Body of pancreas (tissue), 4 donors: ENCODE measurements at regions not wholly inside any gene's neighbourhood (a gene's known extent, or its start where the extent isn't known, plus 50 kb on each side); places are given as distances from the start of the nearest gene placed in this dataset.

ENCODE experiments used
- ATAC-seq: fragments of 150-250 bp; one replicate; pipeline ENCODE4 v1.9.1; 2016
- DNase-seq, 4 donors: peaks; one replicate each; pipeline ENCODE4 v3.0.0-alpha.2; 2019
- H3K27ac ChIP-seq, 4 donors: fragments of 200-600 bp; sonication (generic); 1 replicate in 3 of 4; 2 replicates in 1 of 4; pipeline versions ENCODE4 v1.5.1 to v1.6.1; 2016 to 2019; ENCODE audit warnings: mild to moderate bottlenecking in 1 of 4, mixed read lengths in 1 of 4, moderate library complexity in 1 of 4
- H3K27me3 ChIP-seq, 2 donors: fragments of 200-600 bp; sonication (generic); one replicate each; pipeline ENCODE4 v1.6.0; 2016; ENCODE audit warnings: mild to moderate bottlenecking in 1 of 2
- H3K36me3 ChIP-seq, 2 donors: fragments of 200-600 bp; sonication (generic); replicated peaks in 1 of 2; 2 replicates each; pipeline ENCODE4 v1.5.1; 2016; ENCODE audit warnings: low read depth in 2 of 2; ENCODE audit not compliant: insufficient read depth in 1 of 2
- H3K4me1 ChIP-seq: fragments of 200-600 bp; sonication (generic); one replicate; pipeline ENCODE4 v1.6.0; 2016
- H3K4me3 ChIP-seq, 2 donors: fragments of 200-600 bp; sonication (generic); 1 replicate in 1 of 2; 2 replicates in 1 of 2; pipeline ENCODE4 v1.5.1; 2016 to 2019
- H3K9me3 ChIP-seq, 3 donors: fragments of 200-600 bp; sonication (generic); 1 replicate in 2 of 3; 2 replicates in 1 of 3; pipeline ENCODE4 v1.5.1; 2016
- POLR2A ChIP-seq, 3 donors: fragments of 450-650 bp; IDR thresholded peaks; one replicate each; pipeline ENCODE4 v1.6.1; 2016; ENCODE audit warnings: antibody characterized with exemption in 3 of 3, mild to moderate bottlenecking in 2 of 3
- WGBS, 2 donors: methylation state at CpG; one replicate each; pipeline ENCODE4 v1.1.5; 2017; 5-methylcytosine and 5-hydroxymethylcytosine counted together
- intact Hi-C: fragments of 100-400 bp; cut with DNase I; formaldehyde crosslinking; loops from one replicate; pipeline ENCODE4 v1.15.1; 2023
- TF ChIP-seq, protein P1 (sequence below), 7 experiments: fragments of 450-650 bp in 4 of 7; fragments of 200-600 bp in 3 of 7; sonication (generic) in 3 of 7; IDR thresholded peaks; one replicate each; pipeline ENCODE4 v1.5.1; 2016 to 2019; ENCODE audit warnings: antibody characterized with exemption in 7 of 7

DNA sequence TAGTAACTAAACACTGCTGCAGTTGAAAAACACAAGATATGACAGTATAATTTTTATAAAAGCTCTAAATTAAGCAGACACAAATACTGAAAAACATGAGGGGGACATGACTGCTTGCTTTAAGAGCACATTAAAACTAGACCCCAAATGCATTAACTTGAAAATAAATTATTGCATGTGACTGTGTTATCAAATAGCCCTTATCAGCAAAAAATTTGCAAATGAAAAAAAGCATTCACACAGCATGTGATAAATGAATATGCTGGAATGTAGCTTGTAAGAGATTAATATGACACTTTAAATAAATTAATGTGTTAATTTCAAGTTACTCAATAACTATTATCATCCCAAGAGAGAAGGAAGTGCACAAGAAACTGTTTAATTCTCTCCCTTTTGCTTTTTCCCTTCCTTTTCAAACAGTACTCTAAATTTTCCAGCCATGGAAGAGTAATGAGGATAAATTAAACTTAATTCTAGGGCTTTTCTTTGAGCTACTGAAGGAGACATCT lies 1422.1 kb upstream of the FLRT2 start:
- H3K4me3 ChIP-seq = no peak overlapping the region
- peak overlapping the region in 1 of 4 donors; percentile 56 for H3K27ac ChIP-seq
- H3K4me1 ChIP-seq = no peaks in the 10 kb centered on the region
- DNase-seq (no peak), ATAC-seq (peak; percentile 48)
- H3K9me3 ChIP-seq = no peaks in the 10 kb centered on the region
- TF ChIP-seq, protein P1, sequence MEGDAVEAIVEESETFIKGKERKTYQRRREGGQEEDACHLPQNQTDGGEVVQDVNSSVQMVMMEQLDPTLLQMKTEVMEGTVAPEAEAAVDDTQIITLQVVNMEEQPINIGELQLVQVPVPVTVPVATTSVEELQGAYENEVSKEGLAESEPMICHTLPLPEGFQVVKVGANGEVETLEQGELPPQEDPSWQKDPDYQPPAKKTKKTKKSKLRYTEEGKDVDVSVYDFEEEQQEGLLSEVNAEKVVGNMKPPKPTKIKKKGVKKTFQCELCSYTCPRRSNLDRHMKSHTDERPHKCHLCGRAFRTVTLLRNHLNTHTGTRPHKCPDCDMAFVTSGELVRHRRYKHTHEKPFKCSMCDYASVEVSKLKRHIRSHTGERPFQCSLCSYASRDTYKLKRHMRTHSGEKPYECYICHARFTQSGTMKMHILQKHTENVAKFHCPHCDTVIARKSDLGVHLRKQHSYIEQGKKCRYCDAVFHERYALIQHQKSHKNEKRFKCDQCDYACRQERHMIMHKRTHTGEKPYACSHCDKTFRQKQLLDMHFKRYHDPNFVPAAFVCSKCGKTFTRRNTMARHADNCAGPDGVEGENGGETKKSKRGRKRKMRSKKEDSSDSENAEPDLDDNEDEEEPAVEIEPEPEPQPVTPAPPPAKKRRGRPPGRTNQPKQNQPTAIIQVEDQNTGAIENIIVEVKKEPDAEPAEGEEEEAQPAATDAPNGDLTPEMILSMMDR (IDR thresholded peaks at IDR 0.05) = no peak
- TF ChIP-seq POLR2A (IDR thresholded peaks at IDR 0.05) = no peak
- intact Hi-C loops = no loop called here
- no peaks in the 10 kb centered on the region for H3K27me3 ChIP-seq
- no peaks in the 10 kb centered on the region for H3K36me3 ChIP-seq

DNA sequence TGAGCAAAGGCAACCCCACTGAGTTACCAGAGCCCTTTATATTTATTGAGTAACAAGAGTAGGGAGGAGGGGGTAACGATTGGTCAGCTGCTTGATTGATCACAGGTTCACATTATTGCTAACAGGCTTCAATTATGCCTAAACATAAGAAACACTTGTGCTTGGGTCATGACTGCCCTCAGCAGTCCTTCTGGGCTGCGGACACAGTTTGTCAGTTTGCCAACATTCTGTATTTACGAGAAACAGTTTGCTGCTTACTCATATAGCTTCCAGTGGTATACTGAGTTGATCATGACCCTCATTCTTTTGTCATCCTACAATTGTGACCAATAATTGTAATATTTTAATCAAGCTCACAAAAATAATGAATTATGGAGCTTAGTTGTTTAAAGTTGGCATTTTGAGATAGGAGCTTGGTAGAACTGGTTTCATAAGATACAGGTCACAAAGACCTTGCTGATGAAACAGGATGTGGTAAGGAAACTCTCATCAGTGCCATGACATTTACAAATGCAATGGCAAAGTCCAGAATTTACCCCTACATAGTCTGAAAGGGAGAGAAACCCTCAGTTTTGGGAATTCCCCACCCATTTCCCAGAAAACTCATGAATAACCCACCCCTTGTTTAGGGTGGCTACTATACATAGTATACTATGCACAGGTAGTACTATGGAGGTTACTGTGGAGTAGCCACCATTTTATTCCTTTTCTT lies 1421.0 kb upstream of the FLRT2 start:
- intact Hi-C loops = no loop called here
- no peak for ATAC-seq
- TF ChIP-seq, protein P1 (IDR thresholded peaks at IDR 0.05) = no peak
- no peak for TF ChIP-seq POLR2A (IDR thresholded peaks at IDR 0.05)

DNA sequence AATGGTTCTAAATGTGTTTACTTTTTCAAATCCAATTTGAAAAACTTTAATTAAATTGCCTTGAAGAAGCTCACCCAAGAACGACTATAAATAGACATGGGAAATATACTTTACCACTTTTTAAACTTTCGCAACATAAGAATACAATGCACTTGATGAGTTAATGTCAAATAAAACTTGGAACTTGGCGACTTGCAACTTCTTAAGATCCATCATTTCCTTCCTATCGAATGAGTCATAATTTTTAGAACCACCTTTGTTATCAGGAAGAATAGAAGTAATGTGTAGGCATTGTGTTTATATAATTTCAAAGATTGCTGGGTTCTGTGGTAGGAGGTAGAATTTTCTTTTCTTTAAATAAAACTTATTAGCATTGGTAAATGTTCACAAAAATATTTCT lies 1417.4 kb upstream of the FLRT2 start:
- intact Hi-C loops = no loop called here
- 82% methylated on average over 4 of the region's 4 CpGs for WGBS, 2 donors

More for the DNA sequence above, 1421.0 kb upstream of the FLRT2 start:
- WGBS, 2 donors = 59 to 66% methylated on average over 3 of the region's 3 CpGs
- Histone ChIP-seq H3K4me1 (no peaks in the 10 kb centered on the region), H3K27ac (peak overlapping the region in 1 of 4 donors; percentile 56), H3K27me3 (no peaks in the 10 kb centered on the region), H3K4me3 (no peak overlapping the region), H3K9me3 (no peaks in the 10 kb centered on the region), H3K36me3 (no peaks in the 10 kb centered on the region)
- no peak for DNase-seq

DNA sequence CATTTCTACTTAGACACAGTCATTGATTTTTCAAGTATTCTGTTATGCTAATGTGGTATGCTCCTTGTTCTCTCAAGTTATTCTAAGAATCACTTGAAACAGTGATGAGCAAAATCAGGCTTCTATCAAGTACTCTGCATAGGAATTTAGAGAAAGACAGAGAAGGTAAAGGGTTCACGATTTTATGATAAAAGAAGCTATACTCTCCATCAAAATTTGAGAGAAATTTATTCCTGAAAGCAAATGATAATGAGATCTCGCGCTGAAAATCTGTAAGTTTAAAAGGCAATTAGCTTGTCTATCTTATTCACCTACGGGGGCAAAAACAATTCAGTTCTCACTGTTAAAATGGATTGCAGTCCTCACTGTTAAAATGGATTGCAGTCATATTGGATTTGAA lies 1404.3 kb upstream of the FLRT2 start:
- ATAC-seq (no peak), DNase-seq (no peak)
- H3K9me3 ChIP-seq = no peaks in the 10 kb centered on the region
- no peaks in the 10 kb centered on the region for H3K36me3 ChIP-seq
- H3K27ac ChIP-seq = no peak overlapping the region
- intact Hi-C loops = no loop called here
- H3K4me3 ChIP-seq = no peak overlapping the region
- H3K27me3 ChIP-seq = no peaks in the 10 kb centered on the region
- no peak for TF ChIP-seq POLR2A (IDR thresholded peaks at IDR 0.05)
- TF ChIP-seq, protein P1 (IDR thresholded peaks at IDR 0.05) = no peak
- H3K4me1 ChIP-seq = peaks cover 5% of the 10 kb centered on the region
- 89 to 92% methylated on average over 4 of the region's 4 CpGs for WGBS, 2 donors

More for the DNA sequence above, 1417.4 kb upstream of the FLRT2 start:
- H3K27me3 ChIP-seq = no peaks in the 10 kb centered on the region
- DNase-seq = no peak
- no peak overlapping the region for H3K4me3 ChIP-seq
- TF ChIP-seq POLR2A (IDR thresholded peaks at IDR 0.05) = no peak
- TF ChIP-seq, protein P1 (IDR thresholded peaks at IDR 0.05) = no peak
- no peak for ATAC-seq
- no peaks in the 10 kb centered on the region for H3K4me1 ChIP-seq
- no peak overlapping the region for H3K27ac ChIP-seq
- H3K9me3 ChIP-seq = no peaks in the 10 kb centered on the region
- H3K36me3 ChIP-seq = no peaks in the 10 kb centered on the region

DNA sequence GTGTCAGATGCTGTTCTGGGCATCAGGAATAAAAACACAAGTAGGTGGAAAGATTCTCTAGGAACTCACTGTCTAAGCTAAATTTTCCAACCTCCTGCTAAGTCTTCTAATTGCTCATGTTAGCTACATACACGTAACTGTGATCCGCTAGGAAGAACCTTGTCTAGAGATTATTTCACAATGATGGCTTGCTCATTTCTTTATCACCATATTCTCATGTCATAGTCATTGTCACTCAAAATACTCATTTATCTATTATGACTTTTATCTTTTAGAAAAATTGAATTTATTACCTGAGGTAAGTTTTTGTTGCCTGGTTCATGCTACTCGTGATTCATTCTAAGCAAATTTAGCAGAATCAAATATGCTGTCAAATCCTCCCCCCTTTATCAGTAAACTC lies 1402.4 kb upstream of the FLRT2 start:
- Histone ChIP-seq H3K9me3 (no peaks in the 10 kb centered on the region), H3K27me3 (no peaks in the 10 kb centered on the region), H3K36me3 (no peaks in the 10 kb centered on the region), H3K4me3 (no peak overlapping the region), H3K4me1 (peaks cover 5% of the 10 kb centered on the region), H3K27ac (no peak overlapping the region)
- ATAC-seq (no peak), DNase-seq (no peak)
- intact Hi-C loops = no loop called here
- WGBS, 2 donors = 64 to 70% methylated on average over 3 of the region's 3 CpGs
- TF ChIP-seq POLR2A (IDR thresholded peaks at IDR 0.05) = no peak
- TF ChIP-seq, protein P1 (IDR thresholded peaks at IDR 0.05) = no peak
